Panc1 (cell line): ENCODE measurements at regions not wholly inside any gene's neighbourhood (a gene's known extent, or its start where the extent isn't known, plus 50 kb on each side); places are given as distances from the start of the nearest gene placed in this dataset.

Experiments
- SIN3A ChIP-seq: IDR thresholded peaks from 2 replicates; pipeline ENCODE4 v1.6.1; 2012; ENCODE audit warnings: low read depth, mild to moderate bottlenecking, low read length, moderate library complexity, borderline replicate concordance; ENCODE audit not compliant: insufficient read depth
- TCF7L2 ChIP-seq: IDR thresholded peaks from 2 replicates; pipeline ENCODE4 v1.6.1; 2011; ENCODE audit warnings: mild to moderate bottlenecking, low read depth, low read length, inconsistent platforms
- TF ChIP-seq, protein P1 (sequence below): fragments of 450-650 bp; IDR thresholded peaks from 2 replicates; pipeline ENCODE4 v1.5.1; 2017; ENCODE audit warnings: mild to moderate bottlenecking
- TF ChIP-seq, protein P2 (sequence below), 2 experiments: IDR thresholded peaks; 2 replicates each; pipeline ENCODE4 v1.6.1; 2011 to 2012; ENCODE audit warnings: low read depth in 2 of 2, control low read depth in 1 of 2, low read length in 1 of 2, mild to moderate bottlenecking in 1 of 2, moderate library complexity in 1 of 2; ENCODE audit not compliant: insufficient read depth in 1 of 2

DNA sequence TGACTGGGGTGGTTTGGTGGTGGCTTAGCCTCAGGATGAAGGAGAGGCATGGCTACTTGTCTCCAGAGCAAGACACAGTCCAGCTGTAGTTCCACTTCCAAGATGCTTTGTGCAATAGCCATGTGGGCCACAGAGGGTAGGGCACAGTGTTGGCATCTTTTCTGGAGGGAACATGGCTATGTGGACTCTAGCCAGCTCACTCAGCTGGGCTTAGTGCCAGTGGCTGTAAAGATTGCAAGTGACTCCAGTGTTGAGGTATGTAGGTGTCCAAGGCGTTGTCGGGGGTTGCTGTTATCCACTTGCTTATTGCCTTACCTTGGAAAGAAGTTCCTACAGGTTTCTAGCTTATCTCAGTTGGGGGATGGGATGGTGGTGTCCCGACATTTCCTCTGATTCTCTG, 233.4 kb downstream of the CD109 start:
- TF ChIP-seq TCF7L2 (no peak), SIN3A (no peak)
- TF ChIP-seq, protein P1, sequence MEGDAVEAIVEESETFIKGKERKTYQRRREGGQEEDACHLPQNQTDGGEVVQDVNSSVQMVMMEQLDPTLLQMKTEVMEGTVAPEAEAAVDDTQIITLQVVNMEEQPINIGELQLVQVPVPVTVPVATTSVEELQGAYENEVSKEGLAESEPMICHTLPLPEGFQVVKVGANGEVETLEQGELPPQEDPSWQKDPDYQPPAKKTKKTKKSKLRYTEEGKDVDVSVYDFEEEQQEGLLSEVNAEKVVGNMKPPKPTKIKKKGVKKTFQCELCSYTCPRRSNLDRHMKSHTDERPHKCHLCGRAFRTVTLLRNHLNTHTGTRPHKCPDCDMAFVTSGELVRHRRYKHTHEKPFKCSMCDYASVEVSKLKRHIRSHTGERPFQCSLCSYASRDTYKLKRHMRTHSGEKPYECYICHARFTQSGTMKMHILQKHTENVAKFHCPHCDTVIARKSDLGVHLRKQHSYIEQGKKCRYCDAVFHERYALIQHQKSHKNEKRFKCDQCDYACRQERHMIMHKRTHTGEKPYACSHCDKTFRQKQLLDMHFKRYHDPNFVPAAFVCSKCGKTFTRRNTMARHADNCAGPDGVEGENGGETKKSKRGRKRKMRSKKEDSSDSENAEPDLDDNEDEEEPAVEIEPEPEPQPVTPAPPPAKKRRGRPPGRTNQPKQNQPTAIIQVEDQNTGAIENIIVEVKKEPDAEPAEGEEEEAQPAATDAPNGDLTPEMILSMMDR = no peak
- TF ChIP-seq, protein P2, sequence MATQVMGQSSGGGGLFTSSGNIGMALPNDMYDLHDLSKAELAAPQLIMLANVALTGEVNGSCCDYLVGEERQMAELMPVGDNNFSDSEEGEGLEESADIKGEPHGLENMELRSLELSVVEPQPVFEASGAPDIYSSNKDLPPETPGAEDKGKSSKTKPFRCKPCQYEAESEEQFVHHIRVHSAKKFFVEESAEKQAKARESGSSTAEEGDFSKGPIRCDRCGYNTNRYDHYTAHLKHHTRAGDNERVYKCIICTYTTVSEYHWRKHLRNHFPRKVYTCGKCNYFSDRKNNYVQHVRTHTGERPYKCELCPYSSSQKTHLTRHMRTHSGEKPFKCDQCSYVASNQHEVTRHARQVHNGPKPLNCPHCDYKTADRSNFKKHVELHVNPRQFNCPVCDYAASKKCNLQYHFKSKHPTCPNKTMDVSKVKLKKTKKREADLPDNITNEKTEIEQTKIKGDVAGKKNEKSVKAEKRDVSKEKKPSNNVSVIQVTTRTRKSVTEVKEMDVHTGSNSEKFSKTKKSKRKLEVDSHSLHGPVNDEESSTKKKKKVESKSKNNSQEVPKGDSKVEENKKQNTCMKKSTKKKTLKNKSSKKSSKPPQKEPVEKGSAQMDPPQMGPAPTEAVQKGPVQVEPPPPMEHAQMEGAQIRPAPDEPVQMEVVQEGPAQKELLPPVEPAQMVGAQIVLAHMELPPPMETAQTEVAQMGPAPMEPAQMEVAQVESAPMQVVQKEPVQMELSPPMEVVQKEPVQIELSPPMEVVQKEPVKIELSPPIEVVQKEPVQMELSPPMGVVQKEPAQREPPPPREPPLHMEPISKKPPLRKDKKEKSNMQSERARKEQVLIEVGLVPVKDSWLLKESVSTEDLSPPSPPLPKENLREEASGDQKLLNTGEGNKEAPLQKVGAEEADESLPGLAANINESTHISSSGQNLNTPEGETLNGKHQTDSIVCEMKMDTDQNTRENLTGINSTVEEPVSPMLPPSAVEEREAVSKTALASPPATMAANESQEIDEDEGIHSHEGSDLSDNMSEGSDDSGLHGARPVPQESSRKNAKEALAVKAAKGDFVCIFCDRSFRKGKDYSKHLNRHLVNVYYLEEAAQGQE (IDR thresholded peaks at IDR 0.05; ENCODE audit: insufficient read depth in 1 of 2, low read depth in 2 of 2, low read length in 1 of 2) = no peak
